SH-SY5Y (cell line): ENCODE measurements at regions not wholly inside any gene's neighbourhood (a gene's known extent, or its start where the extent isn't known, plus 50 kb on each side); places are given as distances from the start of the nearest gene placed in this dataset.

Source experiments
- GATA2 ChIP-seq: IDR thresholded peaks from 2 replicates; pipeline ENCODE4 v1.6.1; 2011; ENCODE audit warnings: mild to moderate bottlenecking, low read depth, low read length
- GATA3 ChIP-seq: IDR thresholded peaks from 2 replicates; pipeline ENCODE4 v1.6.1; 2011; ENCODE audit warnings: low read depth, mild to moderate bottlenecking, low read length, moderate library complexity

- TF ChIP-seq GATA2: no peak
- TF ChIP-seq GATA3: no peak
Observed at GRCh38 chr18:27715751-27716150, 461.2 kb downstream of the CDH2 start.
